ENCODE measurements at regions not wholly inside any gene's neighbourhood (a gene's known extent, or its start where the extent isn't known, plus 50 kb on each side); places are given as distances from the start of the nearest gene placed in this dataset.
"Not testable (repeated sequence)": the region's sequence is repeated elsewhere in the genome, so short reads cannot be mapped to it uniquely, and the experiment has no call there.

GRCh38 chr4:163273922-163274321, 58.5 kb downstream of the NPY1R start:
- DNase-seq (ENCODE audit: low spot score): no peak

- no peak for DNase-seq (ENCODE audit: low spot score)
These were observed 59.2 kb downstream of the NPY1R start for GRCh38 chr4:163273203-163273602.

DNA sequence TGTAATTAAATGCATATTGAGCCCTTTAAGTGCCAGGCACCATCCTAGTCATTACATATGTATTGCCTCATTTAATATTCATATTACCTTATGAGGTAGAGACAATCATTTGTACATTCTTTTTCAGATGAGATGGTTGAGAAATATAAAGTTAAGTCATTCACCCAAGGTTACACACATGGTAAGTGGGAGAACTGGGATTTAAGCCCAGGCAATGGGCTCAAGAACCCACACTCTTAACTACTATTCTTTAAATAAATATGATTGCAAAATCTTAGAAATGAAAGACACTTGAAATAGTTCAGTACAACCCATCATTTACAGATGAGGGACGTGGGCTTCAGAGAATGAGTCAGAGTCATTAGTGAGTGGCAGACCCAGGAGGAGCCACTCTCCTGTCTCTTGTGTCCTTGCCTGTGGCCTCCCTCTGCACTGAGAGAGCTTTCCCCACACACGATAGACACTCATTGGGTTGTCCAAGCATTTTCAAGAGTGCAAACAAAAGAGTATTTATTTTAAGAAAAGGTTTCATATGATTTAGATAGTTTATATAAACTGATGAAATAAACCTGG, 60.8 kb downstream of the NPY1R start:
- no peak for DNase-seq (ENCODE audit: low spot score)

DNA sequence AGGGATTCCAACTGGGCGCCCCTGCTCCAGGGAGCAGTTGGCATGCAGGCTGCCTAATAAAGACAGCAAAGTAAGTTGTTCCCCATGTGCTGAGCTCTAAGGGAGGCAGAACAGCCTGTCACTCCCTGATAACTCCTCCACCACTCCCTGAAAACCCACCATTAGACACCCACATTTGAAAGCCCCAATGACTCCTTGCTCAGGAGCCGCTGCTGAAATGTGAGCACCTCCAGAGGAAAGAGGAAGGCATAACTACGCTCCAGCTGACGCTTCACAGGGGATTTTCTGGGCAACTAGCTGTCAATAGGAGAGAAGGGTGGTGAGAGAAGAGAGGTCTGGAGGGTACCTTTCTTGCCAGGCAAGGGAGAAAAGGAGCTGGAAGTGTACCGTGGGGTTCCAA, 62.5 kb downstream of the NPY1R start:
- no peak for DNase-seq (ENCODE audit: low spot score)

- no peak for DNase-seq (ENCODE audit: low spot score)
These were observed 63.2 kb downstream of the NPY1R start for GRCh38 chr4:163269166-163269565.

DNA sequence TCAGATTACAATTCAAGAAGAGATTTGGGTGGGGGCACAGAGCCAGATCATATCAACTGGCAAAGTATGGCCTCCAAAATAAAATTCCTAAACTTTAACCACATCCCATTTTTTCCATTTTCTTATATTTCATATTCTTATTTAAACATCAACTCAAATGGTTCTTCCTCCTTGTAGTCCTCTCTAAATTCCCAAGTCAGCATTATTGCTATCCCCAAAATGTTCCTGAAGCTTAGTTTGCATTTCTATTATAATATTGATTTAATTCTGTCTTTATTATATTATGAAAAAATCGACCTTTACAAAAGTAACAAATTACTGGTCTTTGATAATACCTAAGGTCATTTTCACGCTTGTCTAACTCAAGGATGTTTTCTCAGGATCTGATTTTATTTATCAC, 67.5 kb downstream of the NPY1R start:
- no peak for DNase-seq (ENCODE audit: low spot score)

GRCh38 chr4:163263606-163264005, 68.8 kb downstream of the NPY1R start:
- DNase-seq (ENCODE audit: low spot score): peak; percentile 6

DNA sequence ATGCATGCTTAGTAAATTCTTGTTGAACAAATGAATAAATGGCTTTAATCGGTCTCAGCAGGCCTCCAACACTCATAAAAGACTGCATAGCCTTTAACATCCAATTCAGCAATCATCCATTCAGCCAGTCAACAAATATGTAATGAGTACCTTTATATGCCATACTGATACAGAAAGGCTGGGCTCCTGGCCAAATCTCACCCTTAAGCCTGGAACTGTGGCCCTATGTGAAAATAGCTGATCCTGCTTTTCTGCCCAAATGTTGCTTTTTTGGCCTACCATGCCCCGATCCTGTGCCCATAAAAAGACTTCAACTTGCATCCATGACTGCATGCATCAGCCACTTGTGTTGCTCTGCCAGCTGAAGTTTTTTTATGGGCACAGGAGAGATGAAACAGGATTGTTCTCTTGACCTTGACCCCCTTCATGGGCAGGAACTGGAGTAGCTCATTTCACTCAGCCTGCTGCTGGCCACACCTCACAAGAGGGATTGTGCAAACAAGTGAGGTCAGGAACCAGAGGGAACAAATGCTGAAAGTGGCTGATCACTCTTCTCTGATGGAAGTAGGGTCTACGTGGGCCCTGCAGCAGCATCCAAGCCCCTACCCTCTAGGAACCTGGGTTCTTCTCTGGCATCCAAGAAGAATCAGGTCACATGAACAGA, 75.6 kb downstream of the NPY1R start:
- no peak for DNase-seq (ENCODE audit: low spot score)

DNA sequence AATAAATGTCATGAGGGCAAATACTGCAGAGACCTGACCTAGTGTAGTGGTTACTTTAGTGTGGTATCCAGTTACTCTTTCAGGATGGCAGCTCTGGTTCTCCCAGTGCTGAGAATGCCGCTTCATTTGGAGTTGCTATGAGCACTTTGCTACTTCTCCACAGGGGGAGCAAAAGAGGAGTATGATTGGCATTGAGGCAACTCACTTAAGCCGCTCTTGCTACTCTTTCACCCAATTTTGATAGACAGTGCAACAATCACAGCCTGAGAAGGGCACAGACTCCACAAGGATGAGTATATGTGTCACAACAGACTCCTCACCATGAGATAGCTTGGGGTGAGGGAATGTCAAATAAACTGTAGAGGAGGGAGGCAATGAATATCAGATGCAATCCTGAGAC, 81.2 kb downstream of the NPY1R start:
- no peak for DNase-seq (ENCODE audit: low spot score)

DNA sequence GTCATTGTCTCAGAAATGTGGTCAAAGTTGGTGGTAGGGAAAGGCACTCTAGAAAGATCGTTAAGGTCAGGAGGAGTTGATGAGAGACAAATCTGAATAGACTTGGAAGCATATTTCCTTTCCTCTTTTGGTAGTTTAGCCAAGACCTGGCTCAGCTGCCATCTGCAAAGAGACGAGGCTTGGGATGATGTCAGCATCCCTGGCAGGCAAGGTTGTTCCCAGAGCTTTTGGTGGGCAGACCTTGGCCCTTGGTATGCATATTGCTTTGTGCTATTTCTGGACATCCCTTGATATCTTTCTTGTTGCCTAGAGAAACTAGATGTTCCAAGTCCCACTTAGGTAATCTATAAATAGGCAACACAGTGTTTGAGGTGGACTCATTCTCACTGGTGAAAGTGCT, 82.4 kb upstream of the NAF1 start:
- no peak for DNase-seq (ENCODE audit: low spot score)

- no peak for DNase-seq (ENCODE audit: low spot score)
These were observed 78.5 kb upstream of the NAF1 start for GRCh38 chr4:163245044-163245728.

DNA sequence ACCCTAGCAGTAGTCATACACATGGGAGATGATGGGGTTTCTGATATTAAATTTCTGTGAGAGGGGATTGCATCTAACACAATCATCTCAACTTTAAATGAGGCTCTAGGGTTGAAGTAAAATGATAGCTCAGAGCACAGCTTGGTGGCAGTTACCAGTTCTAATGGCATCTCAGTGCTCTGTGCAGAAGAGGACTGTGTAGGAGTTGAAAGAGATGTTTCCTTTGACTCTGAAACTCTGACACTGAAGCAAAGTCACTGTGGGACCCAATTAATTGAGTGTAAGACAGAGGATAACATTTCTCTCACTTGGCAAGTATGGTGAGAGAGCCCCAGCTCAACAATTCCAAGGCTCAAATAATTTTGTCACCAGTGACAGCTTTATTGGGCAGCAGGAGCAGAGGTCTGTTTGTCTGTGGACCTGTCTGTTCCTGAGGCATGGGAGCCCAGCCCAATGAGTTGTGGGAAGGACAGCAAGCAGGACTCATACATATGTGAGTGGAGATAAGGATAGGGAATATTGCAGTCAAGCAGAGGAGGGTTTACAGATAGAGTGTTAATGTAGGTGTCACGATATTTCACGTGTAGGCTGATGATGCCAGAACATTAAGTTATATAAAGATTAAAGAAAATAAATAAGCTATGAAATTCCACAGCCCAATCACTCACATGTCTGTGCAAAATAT, 76.7 kb upstream of the NAF1 start:
- no peak for DNase-seq (ENCODE audit: low spot score)

GRCh38 chr4:163237856-163238255, 71.2 kb upstream of the NAF1 start:
- no peak for DNase-seq (ENCODE audit: low spot score)

GRCh38 chr4:163236389-163236788, 69.7 kb upstream of the NAF1 start:
- not testable (repeated sequence) for DNase-seq (ENCODE audit: low spot score)

DNA sequence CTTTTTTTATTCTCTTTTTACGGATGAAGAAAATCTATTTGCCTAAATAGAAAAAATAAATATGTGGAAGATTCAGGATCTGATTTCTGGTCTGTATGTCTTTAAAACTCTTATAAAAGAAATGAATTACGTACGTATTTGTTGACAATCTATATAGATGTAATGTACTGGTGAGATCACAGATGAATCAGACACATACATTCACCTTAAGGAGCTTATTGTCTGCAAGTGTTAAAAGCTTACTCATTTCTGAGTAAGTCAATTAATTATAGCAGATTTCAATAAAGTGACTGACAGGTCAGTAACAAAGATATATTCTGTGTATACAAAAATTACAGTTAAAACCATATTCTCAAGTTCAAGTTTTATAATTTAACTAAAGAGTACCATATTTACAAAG, 66.6 kb upstream of the NAF1 start:
- DNase-seq (ENCODE audit: low spot score): no peak

- DNase-seq (ENCODE audit: low spot score): no peak
These were observed 62.0 kb upstream of the NAF1 start for GRCh38 chr4:163228648-163229047.

DNA sequence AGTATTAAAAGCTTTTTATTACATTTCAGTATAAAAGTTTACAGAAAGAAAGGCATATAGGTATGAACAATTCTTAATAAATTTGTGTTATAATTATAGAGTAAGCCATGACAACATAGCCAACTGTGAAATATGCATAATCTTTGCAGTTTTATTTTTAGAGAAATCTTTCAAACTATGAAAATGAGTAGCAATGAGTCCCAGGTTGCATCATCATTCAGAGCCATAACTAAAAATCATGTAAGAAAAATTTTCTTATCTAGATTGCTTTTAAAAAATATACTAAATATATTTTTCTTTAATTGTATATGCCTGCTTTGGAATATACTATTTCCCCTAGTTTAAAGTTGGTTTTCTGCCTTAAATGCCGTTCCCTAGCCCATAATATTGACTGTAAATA, 54.8 kb upstream of the NAF1 start:
- no peak for DNase-seq (ENCODE audit: low spot score)

- no peak for DNase-seq (ENCODE audit: low spot score)
These were observed 50.8 kb upstream of the NAF1 start for GRCh38 chr4:163217505-163217904.
